CD4-positive, alpha-beta T cell treated with Interleukin-15 for 1 hour (primary cell): ENCODE measurements at regions not wholly inside any gene's neighbourhood (a gene's known extent, or its start where the extent isn't known, plus 50 kb on each side); places are given as distances from the start of the nearest gene placed in this dataset.

Source experiments
- DNase-seq: peaks from one replicate; pipeline ENCODE4 v3.0.0-alpha.2; 2020

GRCh38 chr13:50668691-50669271 is 174.7 kb downstream of the DLEU7 start:
- no peak for DNase-seq

GRCh38 chr13:50670272-50670671 is 173.2 kb downstream of the DLEU7 start:
- DNase-seq = no peak

GRCh38 chr13:50670847-50671496 is 172.5 kb downstream of the DLEU7 start:
- DNase-seq = no peak

- no peak for DNase-seq
These were observed 172.0 kb downstream of the DLEU7 start for GRCh38 chr13:50671497-50671850.

- no peak for DNase-seq
These were observed 171.5 kb downstream of the DLEU7 start for GRCh38 chr13:50672025-50672424.

- DNase-seq = no peak
These were observed 167.8 kb downstream of the DLEU7 start for GRCh38 chr13:50675651-50676050.

GRCh38 chr13:50676602-50677001 is 166.9 kb downstream of the DLEU7 start:
- DNase-seq = no peak

GRCh38 chr13:50677258-50677657 is 166.2 kb downstream of the DLEU7 start:
- DNase-seq = no peak

GRCh38 chr13:50677687-50678463 is 165.6 kb downstream of the DLEU7 start:
- no peak for DNase-seq

GRCh38 chr13:50678464-50679162 is 164.9 kb downstream of the DLEU7 start:
- DNase-seq = no peak

- DNase-seq = no peak
These were observed 164.2 kb downstream of the DLEU7 start for GRCh38 chr13:50679321-50679720.

GRCh38 chr13:50682002-50682401 is 161.5 kb downstream of the DLEU7 start:
- DNase-seq = no peak

GRCh38 chr13:50682966-50683365 is 160.5 kb downstream of the DLEU7 start:
- no peak for DNase-seq

GRCh38 chr13:50684366-50684765 is 159.1 kb downstream of the DLEU7 start:
- no peak for DNase-seq

- DNase-seq = no peak
These were observed 158.0 kb downstream of the DLEU7 start for GRCh38 chr13:50685491-50685890.

- no peak for DNase-seq
These were observed 157.5 kb downstream of the DLEU7 start for GRCh38 chr13:50685956-50686355.

- DNase-seq = no peak
These were observed 156.9 kb downstream of the DLEU7 start for GRCh38 chr13:50686551-50686950.

- DNase-seq = no peak
These were observed 155.9 kb downstream of the DLEU7 start for GRCh38 chr13:50687545-50687944.

- DNase-seq = no peak
These were observed 153.5 kb downstream of the DLEU7 start for GRCh38 chr13:50690006-50690405.

- no peak for DNase-seq
These were observed 152.3 kb downstream of the DLEU7 start for GRCh38 chr13:50691176-50691680.

GRCh38 chr13:50691681-50692263 is 151.7 kb downstream of the DLEU7 start:
- DNase-seq = no peak

- DNase-seq = no peak
These were observed 151.0 kb downstream of the DLEU7 start for GRCh38 chr13:50692396-50692915.

GRCh38 chr13:50693727-50694126 is 149.8 kb downstream of the DLEU7 start:
- no peak for DNase-seq
